ENCODE measurements at regions not wholly inside any gene's neighbourhood (a gene's known extent, or its start where the extent isn't known, plus 50 kb on each side); places are given as distances from the start of the nearest gene placed in this dataset.

DNA sequence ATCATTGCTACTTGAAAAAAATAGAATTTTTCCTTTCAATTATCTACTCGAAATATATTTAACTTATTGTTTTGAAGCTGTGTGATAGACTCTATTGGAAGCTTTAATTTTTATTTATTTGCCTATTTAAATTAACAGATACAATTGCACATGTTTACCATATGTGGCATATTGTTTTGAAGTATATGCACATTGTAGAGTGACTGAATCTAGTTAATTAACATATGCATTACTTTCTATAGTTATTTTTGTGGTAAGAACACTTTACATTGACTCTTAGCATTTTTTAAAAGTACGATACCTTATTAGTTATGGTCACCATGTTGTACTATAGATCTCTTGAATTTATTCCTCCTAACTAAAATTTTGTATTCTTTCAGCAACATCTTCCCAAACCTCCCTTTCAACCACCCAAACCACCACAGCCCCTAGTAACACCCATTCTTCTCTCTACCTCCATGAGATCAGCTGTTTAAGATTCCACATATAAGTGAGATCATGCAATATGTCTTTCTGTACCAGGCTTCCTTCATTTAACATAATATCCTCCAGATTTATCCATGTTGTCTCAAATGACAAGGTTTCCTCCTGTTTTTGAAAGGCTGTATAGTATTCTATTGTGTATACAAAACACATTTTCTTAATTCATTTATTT, 58.5 kb upstream of the SPHKAP start:
- no peak for DNase-seq (ENCODE audit: low read depth in 2 of 2)

DNA sequence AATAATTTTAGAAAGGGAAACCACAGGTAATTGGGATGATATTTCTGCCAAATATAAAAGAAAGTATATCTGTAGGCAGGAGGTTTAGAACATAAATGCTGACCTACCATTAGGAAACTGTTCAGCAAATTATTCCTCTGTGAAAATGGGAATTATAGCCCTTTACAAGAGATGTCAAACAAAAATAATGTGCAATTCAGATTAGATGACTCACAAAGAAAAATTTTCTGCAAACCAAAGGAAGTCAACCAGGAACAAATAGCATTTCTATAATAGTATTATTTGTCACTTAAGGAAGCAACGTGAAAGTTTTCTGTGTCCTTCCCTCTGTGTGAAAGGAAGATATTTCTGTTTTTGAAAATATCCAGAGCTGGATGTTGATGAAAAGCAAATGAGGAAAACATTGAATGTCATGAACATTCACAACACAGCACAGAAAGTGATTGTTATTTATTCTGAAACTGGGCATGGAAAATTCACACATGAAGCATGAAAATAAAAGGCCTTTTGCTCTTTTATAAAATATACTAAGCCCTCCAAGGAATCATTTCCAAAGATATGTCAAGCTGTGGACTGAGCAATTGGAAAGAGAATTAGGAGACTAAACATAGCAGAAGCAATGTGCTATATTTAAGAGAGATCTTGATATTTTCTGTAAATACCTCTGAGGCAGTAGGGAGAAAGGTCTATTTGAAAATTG, 57.9 kb upstream of the SPHKAP start:
- no peak for DNase-seq (ENCODE audit: low read depth in 2 of 2)

Data from dermis microvascular lymphatic vessel endothelial cell (primary cell).